Hepatocyte (in vitro differentiated cells): ENCODE measurements at regions not wholly inside any gene's neighbourhood (a gene's known extent, or its start where the extent isn't known, plus 50 kb on each side); places are given as distances from the start of the nearest gene placed in this dataset.

Source experiments
- CTCF ChIP-seq: fragments of 200-600 bp; sonication (generic); IDR thresholded peaks from 2 replicates; pipeline ENCODE4 v1.5.1; 2016; ENCODE audit warnings: antibody characterized with exemption, mild to moderate bottlenecking; ENCODE audit not compliant: poor library complexity
- EZH2 ChIP-seq: fragments of 200-600 bp; sonication (generic); IDR thresholded peaks from 2 replicates; pipeline ENCODE4 v1.6.1; 2016; ENCODE audit warnings: antibody characterized with exemption, mild to moderate bottlenecking, borderline replicate concordance

- no peak for TF ChIP-seq CTCF
- no peak for TF ChIP-seq EZH2
These were observed 101.2 kb downstream of the RAB18 start for GRCh38 chr10:27605318-27605717.
